HEK293 (cell line): ENCODE measurements at regions not wholly inside any gene's neighbourhood (a gene's known extent, or its start where the extent isn't known, plus 50 kb on each side); places are given as distances from the start of the nearest gene placed in this dataset.

Experiments used
- KLF1 ChIP-seq: fragments of 450-650 bp; formaldehyde crosslinking; IDR thresholded peaks from 2 replicates; pipeline ENCODE4 v1.5.1; 2016; ENCODE audit warnings: missing biosample characterization, missing genetic modification characterization
- YY1 ChIP-seq: fragments of 450-650 bp; formaldehyde crosslinking; IDR thresholded peaks from 2 replicates; pipeline ENCODE4 v1.5.1; 2018; ENCODE audit warnings: missing biosample characterization, missing genetic modification characterization
- ZNF114 ChIP-seq: fragments of 450-650 bp; formaldehyde crosslinking; IDR thresholded peaks from 2 replicates; pipeline ENCODE4 v1.5.0; 2017; ENCODE audit warnings: missing biosample characterization, missing genetic modification characterization
- ZNF335 ChIP-seq: fragments of 450-650 bp; formaldehyde crosslinking; conservative IDR thresholded peaks from 2 replicates; pipeline ENCODE4 v1.5.1; 2016; ENCODE audit warnings: missing biosample characterization, missing genetic modification characterization
- ZNF501 ChIP-seq: fragments of 450-650 bp; formaldehyde crosslinking; IDR thresholded peaks from 2 replicates; pipeline ENCODE4 v1.5.1; 2016; ENCODE audit warnings: missing biosample characterization, missing genetic modification characterization
- ZNF549 ChIP-seq: fragments of 450-650 bp; IDR thresholded peaks from 2 replicates; pipeline ENCODE4 v1.5.1; 2018; ENCODE audit warnings: missing biosample characterization, missing genetic modification characterization, mild to moderate bottlenecking, inconsistent platforms, moderate library complexity
- ZNF768 ChIP-seq: fragments of 450-650 bp; formaldehyde crosslinking; IDR thresholded peaks from 2 replicates; pipeline ENCODE4 v1.5.1; 2018; ENCODE audit warnings: missing biosample characterization, mild to moderate bottlenecking, missing genetic modification characterization
- ZSCAN23 ChIP-seq: fragments of 450-650 bp; formaldehyde crosslinking; IDR thresholded peaks from 2 replicates; pipeline ENCODE4 v1.5.1; 2016; ENCODE audit warnings: missing biosample characterization, missing genetic modification characterization
- TF ChIP-seq, protein P1 (sequence below): fragments of 450-650 bp; formaldehyde crosslinking; IDR thresholded peaks from 2 replicates; pipeline ENCODE4 v1.5.1; 2016; ENCODE audit warnings: missing biosample characterization, missing genetic modification characterization, low read depth
- TF ChIP-seq, protein P2 (sequence below): fragments of 450-650 bp; formaldehyde crosslinking; IDR thresholded peaks from 2 replicates; pipeline ENCODE4 v1.5.1; 2016; ENCODE audit warnings: missing biosample characterization, missing genetic modification characterization
- TF ChIP-seq, protein P3 (sequence below): fragments of 450-650 bp; formaldehyde crosslinking; IDR thresholded peaks from 2 replicates; pipeline ENCODE4 v1.5.1; 2016; ENCODE audit warnings: missing biosample characterization, missing genetic modification characterization
- TF ChIP-seq, protein P4 (sequence below): fragments of 450-650 bp; formaldehyde crosslinking; IDR thresholded peaks from 2 replicates; pipeline ENCODE4 v1.5.1; 2016; ENCODE audit warnings: missing biosample characterization, missing genetic modification characterization
- TF ChIP-seq, protein P5 (sequence below): fragments of 450-650 bp; formaldehyde crosslinking; IDR thresholded peaks from 2 replicates; pipeline ENCODE4 v1.5.1; 2016; ENCODE audit warnings: missing biosample characterization, missing genetic modification characterization, borderline replicate concordance

DNA sequence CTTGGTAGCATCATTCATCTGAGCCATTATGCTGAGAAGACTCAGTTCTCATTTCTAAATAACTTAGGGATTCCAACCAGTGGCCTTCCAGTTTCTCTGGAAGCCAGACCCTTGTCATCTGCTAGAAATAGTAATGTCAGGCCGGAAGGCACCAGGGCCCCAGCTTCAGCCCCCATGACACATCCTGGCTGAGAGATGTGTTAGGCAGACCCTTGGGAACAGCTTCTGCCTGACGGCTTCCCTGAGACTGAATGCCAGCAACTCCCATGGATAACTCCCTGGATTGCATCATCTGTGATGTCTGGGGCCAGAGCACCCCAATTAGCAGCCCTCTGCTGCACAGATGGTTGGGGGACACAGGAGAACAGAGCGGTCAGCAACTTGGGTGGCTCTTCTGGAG, 583.5 kb upstream of the TBX3 start:
- TF ChIP-seq, protein P1, sequence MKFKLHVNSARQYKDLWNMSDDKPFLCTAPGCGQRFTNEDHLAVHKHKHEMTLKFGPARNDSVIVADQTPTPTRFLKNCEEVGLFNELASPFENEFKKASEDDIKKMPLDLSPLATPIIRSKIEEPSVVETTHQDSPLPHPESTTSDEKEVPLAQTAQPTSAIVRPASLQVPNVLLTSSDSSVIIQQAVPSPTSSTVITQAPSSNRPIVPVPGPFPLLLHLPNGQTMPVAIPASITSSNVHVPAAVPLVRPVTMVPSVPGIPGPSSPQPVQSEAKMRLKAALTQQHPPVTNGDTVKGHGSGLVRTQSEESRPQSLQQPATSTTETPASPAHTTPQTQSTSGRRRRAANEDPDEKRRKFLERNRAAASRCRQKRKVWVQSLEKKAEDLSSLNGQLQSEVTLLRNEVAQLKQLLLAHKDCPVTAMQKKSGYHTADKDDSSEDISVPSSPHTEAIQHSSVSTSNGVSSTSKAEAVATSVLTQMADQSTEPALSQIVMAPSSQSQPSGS (tag by site-specific recombination) = no peak
- TF ChIP-seq ZNF768 (tag by site-specific recombination) (no peak), YY1 (tag by site-specific recombination) (no peak), ZNF501 (tag by site-specific recombination) (no peak), ZNF114 (tag by site-specific recombination) (no peak), ZNF335 (tag by site-specific recombination) (no peak), ZNF549 (tag by site-specific recombination) (no peak), ZSCAN23 (tag by site-specific recombination) (no peak), KLF1 (tag by site-specific recombination) (no peak)
- TF ChIP-seq, protein P2, sequence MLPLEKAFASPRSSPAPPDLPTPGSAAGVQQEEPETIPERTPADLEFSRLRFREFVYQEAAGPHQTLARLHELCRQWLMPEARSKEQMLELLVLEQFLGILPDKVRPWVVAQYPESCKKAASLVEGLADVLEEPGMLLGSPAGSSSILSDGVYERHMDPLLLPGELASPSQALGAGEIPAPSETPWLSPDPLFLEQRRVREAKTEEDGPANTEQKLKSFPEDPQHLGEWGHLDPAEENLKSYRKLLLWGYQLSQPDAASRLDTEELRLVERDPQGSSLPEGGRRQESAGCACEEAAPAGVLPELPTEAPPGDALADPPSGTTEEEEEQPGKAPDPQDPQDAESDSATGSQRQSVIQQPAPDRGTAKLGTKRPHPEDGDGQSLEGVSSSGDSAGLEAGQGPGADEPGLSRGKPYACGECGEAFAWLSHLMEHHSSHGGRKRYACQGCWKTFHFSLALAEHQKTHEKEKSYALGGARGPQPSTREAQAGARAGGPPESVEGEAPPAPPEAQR = no peak
- TF ChIP-seq, protein P3, sequence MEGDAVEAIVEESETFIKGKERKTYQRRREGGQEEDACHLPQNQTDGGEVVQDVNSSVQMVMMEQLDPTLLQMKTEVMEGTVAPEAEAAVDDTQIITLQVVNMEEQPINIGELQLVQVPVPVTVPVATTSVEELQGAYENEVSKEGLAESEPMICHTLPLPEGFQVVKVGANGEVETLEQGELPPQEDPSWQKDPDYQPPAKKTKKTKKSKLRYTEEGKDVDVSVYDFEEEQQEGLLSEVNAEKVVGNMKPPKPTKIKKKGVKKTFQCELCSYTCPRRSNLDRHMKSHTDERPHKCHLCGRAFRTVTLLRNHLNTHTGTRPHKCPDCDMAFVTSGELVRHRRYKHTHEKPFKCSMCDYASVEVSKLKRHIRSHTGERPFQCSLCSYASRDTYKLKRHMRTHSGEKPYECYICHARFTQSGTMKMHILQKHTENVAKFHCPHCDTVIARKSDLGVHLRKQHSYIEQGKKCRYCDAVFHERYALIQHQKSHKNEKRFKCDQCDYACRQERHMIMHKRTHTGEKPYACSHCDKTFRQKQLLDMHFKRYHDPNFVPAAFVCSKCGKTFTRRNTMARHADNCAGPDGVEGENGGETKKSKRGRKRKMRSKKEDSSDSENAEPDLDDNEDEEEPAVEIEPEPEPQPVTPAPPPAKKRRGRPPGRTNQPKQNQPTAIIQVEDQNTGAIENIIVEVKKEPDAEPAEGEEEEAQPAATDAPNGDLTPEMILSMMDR = no peak
- TF ChIP-seq, protein P4, sequence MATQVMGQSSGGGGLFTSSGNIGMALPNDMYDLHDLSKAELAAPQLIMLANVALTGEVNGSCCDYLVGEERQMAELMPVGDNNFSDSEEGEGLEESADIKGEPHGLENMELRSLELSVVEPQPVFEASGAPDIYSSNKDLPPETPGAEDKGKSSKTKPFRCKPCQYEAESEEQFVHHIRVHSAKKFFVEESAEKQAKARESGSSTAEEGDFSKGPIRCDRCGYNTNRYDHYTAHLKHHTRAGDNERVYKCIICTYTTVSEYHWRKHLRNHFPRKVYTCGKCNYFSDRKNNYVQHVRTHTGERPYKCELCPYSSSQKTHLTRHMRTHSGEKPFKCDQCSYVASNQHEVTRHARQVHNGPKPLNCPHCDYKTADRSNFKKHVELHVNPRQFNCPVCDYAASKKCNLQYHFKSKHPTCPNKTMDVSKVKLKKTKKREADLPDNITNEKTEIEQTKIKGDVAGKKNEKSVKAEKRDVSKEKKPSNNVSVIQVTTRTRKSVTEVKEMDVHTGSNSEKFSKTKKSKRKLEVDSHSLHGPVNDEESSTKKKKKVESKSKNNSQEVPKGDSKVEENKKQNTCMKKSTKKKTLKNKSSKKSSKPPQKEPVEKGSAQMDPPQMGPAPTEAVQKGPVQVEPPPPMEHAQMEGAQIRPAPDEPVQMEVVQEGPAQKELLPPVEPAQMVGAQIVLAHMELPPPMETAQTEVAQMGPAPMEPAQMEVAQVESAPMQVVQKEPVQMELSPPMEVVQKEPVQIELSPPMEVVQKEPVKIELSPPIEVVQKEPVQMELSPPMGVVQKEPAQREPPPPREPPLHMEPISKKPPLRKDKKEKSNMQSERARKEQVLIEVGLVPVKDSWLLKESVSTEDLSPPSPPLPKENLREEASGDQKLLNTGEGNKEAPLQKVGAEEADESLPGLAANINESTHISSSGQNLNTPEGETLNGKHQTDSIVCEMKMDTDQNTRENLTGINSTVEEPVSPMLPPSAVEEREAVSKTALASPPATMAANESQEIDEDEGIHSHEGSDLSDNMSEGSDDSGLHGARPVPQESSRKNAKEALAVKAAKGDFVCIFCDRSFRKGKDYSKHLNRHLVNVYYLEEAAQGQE (tag by site-specific recombination) = no peak
- TF ChIP-seq, protein P5, sequence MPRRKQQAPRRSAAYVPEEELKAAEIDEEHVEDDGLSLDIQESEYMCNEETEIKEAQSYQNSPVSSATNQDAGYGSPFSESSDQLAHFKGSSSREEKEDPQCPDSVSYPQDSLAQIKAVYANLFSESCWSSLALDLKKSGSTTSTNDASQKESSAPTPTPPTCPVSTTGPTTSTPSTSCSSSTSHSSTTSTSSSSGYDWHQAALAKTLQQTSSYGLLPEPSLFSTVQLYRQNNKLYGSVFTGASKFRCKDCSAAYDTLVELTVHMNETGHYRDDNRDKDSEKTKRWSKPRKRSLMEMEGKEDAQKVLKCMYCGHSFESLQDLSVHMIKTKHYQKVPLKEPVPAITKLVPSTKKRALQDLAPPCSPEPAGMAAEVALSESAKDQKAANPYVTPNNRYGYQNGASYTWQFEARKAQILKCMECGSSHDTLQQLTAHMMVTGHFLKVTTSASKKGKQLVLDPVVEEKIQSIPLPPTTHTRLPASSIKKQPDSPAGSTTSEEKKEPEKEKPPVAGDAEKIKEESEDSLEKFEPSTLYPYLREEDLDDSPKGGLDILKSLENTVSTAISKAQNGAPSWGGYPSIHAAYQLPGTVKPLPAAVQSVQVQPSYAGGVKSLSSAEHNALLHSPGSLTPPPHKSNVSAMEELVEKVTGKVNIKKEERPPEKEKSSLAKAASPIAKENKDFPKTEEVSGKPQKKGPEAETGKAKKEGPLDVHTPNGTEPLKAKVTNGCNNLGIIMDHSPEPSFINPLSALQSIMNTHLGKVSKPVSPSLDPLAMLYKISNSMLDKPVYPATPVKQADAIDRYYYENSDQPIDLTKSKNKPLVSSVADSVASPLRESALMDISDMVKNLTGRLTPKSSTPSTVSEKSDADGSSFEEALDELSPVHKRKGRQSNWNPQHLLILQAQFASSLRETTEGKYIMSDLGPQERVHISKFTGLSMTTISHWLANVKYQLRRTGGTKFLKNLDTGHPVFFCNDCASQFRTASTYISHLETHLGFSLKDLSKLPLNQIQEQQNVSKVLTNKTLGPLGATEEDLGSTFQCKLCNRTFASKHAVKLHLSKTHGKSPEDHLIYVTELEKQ = no peak
